HG02798 (cell line): ENCODE measurements at regions not wholly inside any gene's neighbourhood (a gene's known extent, or its start where the extent isn't known, plus 50 kb on each side); places are given as distances from the start of the nearest gene placed in this dataset.

ENCODE experiments used
- ATAC-seq: cut with Tn5 transposase; IDR thresholded peaks from one replicate; pipeline ENCODE4 v1.9.1; 2021; ENCODE audit warnings: mild to moderate bottlenecking; ENCODE audit not compliant: unreplicated experiment, poor library complexity

GRCh38 chr1:213820362-213821149 is 167.2 kb upstream of the PROX1 start:
- ATAC-seq: no peak

GRCh38 chr1:213821175-213821942 is 166.4 kb upstream of the PROX1 start:
- ATAC-seq: no peak

DNA sequence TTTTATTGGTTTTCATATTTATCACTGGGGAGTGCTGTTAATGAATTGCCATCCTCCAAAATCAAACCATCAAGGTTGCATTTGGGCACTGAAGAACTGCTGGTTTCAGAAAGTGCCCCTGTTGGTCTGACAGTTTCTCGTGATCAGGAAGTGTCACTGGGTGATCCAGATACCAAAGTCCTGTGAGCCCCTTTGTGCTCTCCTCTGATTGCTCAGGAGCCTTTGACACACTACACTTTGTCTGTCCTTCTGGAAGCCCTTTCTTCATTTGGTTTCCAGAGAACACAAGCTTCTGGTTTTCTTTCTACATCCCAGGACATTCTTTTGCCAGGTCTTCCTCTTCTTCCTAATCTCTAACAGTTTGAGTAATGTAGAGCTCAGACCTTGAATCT is 165.8 kb upstream of the PROX1 start:
- ATAC-seq: no peak

- ATAC-seq: no peak
Measured at GRCh38 chr1:213826891-213827290, 160.9 kb upstream of the PROX1 start.

- ATAC-seq: no peak
Measured at GRCh38 chr1:213828867-213829266, 158.9 kb upstream of the PROX1 start.

- no peak for ATAC-seq
Measured at GRCh38 chr1:213829780-213830179, 158.0 kb upstream of the PROX1 start.

GRCh38 chr1:213830371-213830770 is 157.4 kb upstream of the PROX1 start:
- no peak for ATAC-seq

DNA sequence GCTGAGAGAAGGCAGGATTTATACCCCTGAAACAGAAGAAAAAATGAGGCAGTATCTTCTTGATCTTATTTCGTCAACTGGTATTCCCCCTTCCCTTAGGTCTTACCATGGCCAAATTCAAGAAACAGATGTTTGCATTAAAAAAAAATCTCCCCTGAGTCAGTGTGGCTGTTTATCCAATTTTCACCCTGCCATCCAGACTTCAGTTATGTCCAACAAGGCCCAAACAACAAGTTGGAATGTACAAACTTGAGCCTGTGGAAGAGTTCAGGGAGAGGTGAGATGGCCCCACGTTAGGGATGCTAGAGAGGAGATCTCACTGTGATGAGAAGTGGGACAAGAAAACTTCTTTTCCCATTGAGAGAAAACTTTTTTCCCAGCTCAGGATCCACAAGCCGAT is 147.2 kb upstream of the PROX1 start:
- ATAC-seq: no peak

DNA sequence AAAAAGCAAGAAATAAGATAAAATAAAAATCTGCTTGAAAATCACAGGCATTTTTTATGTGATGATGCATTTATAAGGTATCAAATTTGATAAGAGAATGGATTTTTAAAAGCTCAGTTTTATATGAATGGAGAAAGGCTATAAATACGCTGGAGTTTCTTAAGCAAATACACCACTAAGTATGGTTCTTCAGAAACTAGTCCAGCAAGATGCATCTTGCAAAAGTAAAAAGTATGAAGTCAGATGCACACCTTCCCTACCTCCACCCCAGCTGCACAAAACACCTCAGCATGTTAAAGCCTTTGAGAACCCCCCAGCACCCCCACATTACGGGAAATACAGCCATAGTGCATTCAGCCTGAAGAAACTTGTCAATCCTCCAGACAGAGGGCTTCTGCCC is 143.1 kb upstream of the PROX1 start:
- ATAC-seq: no peak

- ATAC-seq: no peak
Measured at GRCh38 chr1:213852107-213852506, 135.7 kb upstream of the PROX1 start.

- no peak for ATAC-seq
Measured at GRCh38 chr1:213858581-213858980, 129.2 kb upstream of the PROX1 start.

- no peak for ATAC-seq
Measured at GRCh38 chr1:213861841-213862240, 125.9 kb upstream of the PROX1 start.

DNA sequence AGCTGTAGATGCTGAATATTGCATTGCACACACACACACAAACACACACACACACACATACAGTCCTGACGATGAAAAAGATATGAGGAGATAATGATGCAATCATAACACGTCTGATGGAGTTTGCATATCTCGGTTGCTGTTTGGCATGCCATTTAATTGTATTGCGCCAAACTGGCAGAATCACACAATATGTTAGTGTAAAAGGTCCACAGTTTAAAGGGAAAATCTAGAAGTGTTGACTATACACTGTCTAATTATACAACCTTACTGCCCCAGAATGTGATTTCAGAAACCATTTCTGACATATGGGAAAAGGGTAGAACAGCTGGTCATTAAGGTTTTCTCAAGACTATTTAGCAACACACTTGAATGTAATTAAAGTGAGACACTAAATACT is 123.7 kb upstream of the PROX1 start:
- no peak for ATAC-seq

- ATAC-seq: no peak
Measured at GRCh38 chr1:213868482-213868881, 119.3 kb upstream of the PROX1 start.

DNA sequence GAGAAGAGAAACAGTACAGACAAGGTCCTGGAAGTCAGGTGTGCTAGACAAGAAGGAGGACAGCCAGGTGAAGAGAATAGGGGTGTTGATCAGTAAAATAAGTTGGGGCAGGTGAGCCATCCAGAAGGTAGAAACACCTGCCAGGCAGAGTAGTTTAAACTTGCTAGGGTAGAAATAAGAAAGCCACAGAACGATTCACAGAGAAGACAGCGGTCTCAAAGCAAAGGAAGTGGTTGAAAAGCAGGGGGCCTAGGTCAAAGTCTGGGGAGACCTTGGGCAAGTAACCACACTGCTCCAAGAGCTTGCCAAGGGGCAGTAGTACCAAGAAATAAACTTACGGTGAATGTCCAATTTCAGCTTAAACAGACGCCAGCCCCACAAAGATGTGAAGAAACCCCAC is 116.6 kb upstream of the PROX1 start:
- no peak for ATAC-seq

DNA sequence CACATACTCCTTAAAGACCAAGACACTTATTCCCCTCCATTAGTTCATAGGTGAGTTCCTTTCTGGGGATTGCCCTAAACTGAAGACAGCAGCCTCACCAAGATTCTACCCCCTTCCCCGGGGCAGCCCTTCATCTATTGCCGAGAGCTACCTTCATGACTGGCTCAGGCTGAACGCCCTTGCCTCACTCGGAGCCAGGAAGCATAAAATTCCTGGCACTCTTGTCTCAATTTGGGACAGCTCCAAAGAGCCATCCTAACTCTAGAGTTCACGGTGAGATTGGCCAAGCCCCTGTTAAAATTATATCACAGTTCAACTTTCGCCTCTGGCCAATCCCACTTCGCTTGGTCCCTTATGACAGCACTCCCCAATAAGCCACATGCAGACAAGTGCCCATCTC is 113.0 kb upstream of the PROX1 start:
- no peak for ATAC-seq

DNA sequence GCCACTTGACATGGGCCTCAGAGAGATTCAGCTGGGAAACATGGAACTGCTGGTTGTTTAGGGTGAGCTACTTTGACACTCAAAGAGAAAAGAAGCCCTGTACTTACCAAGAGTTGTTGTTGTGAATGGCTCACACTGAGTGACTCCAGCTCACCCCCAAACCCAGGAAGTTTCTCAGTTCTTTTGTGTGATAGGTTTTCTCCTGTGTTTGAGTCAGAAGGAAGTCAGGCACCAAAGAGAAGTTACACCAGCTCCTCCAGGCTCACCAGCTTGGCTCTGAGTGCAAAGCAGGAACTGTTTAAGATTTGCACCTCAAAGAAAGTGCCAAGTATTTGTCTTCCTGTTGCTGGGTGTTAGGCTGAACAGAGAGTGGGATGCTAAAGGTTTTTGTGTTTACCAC is 111.2 kb upstream of the PROX1 start:
- no peak for ATAC-seq

DNA sequence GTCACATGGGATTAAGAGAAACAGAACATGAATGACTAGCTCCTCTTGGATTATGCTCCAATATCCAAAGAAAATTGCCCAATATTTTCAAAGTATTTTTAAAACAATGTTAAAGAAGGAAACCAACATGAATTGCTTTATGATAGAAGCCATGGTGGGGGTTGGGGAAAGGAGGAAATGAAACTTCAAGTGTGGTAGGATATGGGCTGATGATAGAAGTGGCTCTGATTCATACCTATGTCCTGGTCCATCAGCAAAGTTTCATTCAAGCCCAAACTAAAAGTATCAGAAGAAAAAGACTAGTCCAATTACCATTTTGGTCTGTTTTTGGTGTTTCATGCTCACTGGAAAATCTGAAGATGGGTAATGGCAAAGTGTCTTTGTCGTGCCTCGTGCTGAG is 104.2 kb upstream of the PROX1 start:
- no peak for ATAC-seq

DNA sequence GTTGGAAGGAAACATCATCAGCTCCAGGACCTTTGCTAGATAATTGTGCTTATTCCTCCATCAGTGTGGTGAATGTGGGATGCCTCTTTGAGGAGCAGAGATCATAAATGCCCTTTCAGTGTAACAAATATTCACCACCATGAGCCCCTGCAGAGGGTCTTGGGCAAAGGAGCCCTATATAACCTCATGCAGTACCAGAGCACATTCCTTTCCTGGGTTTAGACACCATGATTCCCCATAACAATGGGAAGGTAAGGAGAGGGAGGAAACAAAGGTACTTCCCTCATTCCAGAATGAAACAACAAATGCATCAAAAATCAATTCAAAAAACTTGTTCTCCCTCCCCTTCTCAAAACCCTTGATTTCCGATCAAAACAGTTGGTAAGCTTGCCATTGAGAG is 103.4 kb upstream of the PROX1 start:
- ATAC-seq: no peak

- no peak for ATAC-seq
Measured at GRCh38 chr1:213884942-213885341, 102.8 kb upstream of the PROX1 start.

DNA sequence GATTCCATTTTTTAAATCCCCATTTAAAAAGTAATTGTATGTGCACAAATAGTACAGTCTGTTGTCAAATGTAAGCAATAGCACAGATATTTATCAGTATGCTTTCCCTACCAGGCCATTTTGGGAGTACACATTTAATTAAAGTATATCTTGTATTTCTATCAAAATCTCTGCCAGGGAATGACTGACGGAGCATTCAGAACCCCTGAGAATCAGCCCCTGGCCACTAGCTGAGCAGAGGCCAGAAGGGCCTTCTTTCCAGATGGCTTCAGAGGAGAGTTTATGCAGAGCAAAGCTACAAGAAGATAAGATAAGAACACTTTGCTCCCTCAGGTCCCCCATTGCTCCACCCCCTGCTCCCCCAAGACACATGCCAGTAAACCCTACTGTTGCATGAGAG is 99.9 kb upstream of the PROX1 start:
- no peak for ATAC-seq
